ENCODE measurements at regions not wholly inside any gene's neighbourhood (a gene's known extent, or its start where the extent isn't known, plus 50 kb on each side); places are given as distances from the start of the nearest gene placed in this dataset.
"Not testable (repeated sequence)": the region's sequence is repeated elsewhere in the genome, so short reads cannot be mapped to it uniquely, and the experiment has no call there.

DNA sequence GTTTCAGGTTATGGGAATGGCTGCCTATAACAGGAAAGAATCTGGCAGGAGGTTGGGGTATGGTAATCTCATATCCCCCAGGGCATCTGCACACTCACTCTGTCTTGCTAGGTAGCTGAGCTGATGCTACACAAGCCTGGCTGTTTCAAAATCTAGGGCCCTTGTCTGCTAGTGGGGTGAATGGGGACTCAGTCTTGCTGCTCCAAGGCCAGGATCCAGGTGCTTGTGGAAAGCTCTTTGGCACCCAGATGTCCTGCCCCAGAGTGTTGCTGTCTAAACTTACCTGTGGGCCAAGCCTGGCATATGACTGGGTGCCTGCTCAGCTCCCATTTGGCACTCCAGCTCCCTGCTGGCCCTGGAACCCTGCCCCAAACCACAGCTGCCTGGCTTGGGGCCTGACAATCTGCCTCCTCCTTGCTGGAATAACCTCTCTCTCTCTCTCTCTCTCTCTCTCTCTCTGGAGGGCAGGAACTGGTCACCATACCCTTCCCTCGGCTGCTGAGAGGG lies 158.1 kb upstream of the TSC22D1 start:
- no peak for TF ChIP-seq CTCF (IDR thresholded peaks at IDR 0.05; ENCODE audit: borderline replicate concordance, control extremely low read depth, extremely low read depth, insufficient read depth, missing control alignments)
- DNase-seq (ENCODE audit: low spot score) = no peak
- in situ Hi-C loops (cut with MboI; ENCODE audit: low sequenced_read_pairs, unreplicated experiment) = no loop called here

- DNase-seq (ENCODE audit: low spot score) = no peak
- no peak for TF ChIP-seq CTCF (IDR thresholded peaks at IDR 0.05; ENCODE audit: borderline replicate concordance, control extremely low read depth, extremely low read depth, insufficient read depth, missing control alignments)
- in situ Hi-C loops (cut with MboI; ENCODE audit: low sequenced_read_pairs, unreplicated experiment) = no loop called here
Observed at GRCh38 chr13:44732503-44733098, 156.5 kb upstream of the TSC22D1 start.

DNA sequence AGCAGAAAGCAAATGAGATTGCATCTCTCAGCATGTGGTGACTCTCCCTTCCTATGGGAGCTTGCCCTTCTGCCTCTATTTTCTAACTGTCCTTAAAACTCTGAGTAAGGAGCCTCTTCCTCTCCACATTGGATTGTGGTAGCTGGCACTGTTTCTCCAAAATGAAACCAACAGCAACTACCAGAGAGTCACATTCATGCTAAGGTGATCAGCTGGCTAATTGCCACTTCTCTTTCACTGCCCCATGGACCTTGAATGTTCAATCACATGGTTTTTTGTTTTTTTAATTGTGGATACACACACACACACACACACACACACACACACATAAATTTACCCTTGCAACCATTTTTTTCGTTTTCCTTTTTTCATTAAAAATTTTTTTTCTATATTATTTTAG lies 154.7 kb upstream of the TSC22D1 start:
- in situ Hi-C loops (cut with MboI; ENCODE audit: low sequenced_read_pairs, unreplicated experiment) = no loop called here
- TF ChIP-seq CTCF (IDR thresholded peaks at IDR 0.05; ENCODE audit: borderline replicate concordance, control extremely low read depth, extremely low read depth, insufficient read depth, missing control alignments) = no peak
- DNase-seq (ENCODE audit: low spot score) = no peak

DNA sequence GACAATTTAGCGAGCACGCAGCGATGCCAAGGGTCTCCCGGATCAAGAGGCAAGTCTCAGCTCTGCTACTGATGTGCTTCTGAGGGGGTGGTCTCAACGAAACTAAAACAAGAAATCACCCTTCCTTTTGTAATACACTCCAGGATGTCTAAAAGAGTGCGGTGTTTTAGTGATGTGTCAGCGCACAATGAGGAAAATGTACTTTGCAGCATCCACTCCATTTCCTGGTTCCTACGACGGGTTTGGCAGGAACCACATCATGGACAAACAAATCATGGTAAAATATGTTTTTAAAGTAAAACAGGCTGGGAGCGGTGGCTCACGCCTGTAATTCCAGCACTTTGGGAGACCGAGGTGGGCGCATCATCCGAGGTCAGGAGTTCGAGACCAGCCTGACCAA lies 154.0 kb upstream of the TSC22D1 start:
- DNase-seq (ENCODE audit: low spot score) = no peak
- TF ChIP-seq CTCF (IDR thresholded peaks at IDR 0.05; ENCODE audit: borderline replicate concordance, control extremely low read depth, extremely low read depth, insufficient read depth, missing control alignments) = no peak
- in situ Hi-C loops (cut with MboI; ENCODE audit: low sequenced_read_pairs, unreplicated experiment) = no loop called here

DNA sequence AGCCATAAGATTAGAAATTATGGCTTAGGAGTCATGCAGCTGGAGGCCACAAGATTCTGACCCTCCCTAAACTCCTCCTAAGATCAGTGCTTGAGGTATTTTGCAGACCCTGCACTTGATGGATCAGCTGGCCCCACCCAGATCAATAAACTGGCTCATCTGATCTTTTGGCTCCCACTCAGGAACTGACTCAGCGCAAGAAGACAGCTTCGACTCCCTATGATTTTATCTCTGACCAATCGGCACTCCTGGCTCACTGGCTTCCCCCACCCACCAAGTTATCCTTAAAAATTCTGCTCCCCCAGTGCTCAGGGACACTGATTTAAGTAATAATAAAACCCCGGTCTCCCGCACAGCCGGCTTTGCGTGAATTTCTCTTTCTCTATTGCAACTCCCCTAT lies 151.5 kb upstream of the TSC22D1 start:
- in situ Hi-C loops (cut with MboI; ENCODE audit: low sequenced_read_pairs, unreplicated experiment); DNase-seq (ENCODE audit: low spot score): not testable (repeated sequence)

GRCh38 chr13:44726778-44727177 lies 150.6 kb upstream of the TSC22D1 start:
- no peak for DNase-seq (ENCODE audit: low spot score)
- in situ Hi-C loops (cut with MboI; ENCODE audit: low sequenced_read_pairs, unreplicated experiment) = no loop called here
- no peak for TF ChIP-seq CTCF (IDR thresholded peaks at IDR 0.05; ENCODE audit: borderline replicate concordance, control extremely low read depth, extremely low read depth, insufficient read depth, missing control alignments)

- no peak for DNase-seq (ENCODE audit: low spot score)
- TF ChIP-seq CTCF (IDR thresholded peaks at IDR 0.05; ENCODE audit: borderline replicate concordance, control extremely low read depth, extremely low read depth, insufficient read depth, missing control alignments) = no peak
Observed at GRCh38 chr13:44726214-44726613, 150.1 kb upstream of the TSC22D1 start.

More at GRCh38 chr13:44726214-44726613, 150.1 kb upstream of the TSC22D1 start:
- in situ Hi-C loops (cut with MboI; ENCODE audit: low sequenced_read_pairs, unreplicated experiment) = no loop called here

All from GM13976 (cell line).